ENCODE measurements at regions not wholly inside any gene's neighbourhood (a gene's known extent, or its start where the extent isn't known, plus 50 kb on each side); places are given as distances from the start of the nearest gene placed in this dataset.

DNA sequence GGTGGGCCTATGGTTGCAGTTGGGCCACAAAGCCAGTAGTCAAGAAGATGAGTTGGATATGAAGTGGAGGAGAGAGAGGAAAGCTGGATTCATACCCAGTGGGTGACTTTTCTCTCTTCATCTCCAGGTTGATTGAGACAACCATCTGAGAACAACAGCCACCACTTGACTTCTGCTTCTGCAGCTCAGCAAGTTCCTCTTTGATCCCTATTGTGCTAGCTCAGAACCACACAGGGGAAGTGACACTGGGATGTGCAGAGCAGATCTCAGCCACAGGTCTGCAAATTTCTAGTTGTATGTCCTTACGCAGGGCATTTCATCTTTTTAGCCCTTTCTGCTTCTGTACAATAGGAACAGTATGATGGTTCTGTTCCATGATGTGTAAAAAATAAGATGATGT is 459.2 kb upstream of the ARRDC4 start:
- H3K27ac Mint-ChIP-seq (ENCODE audit: unreplicated experiment): no peak overlapping the region
- BruUV-seq (replicated peaks): no TSS peak
- peaks cover 12% of the 10 kb centered on the region for H3K36me3 Mint-ChIP-seq (ENCODE audit: insufficient read depth, unreplicated experiment)
- TF ChIP-seq, protein P1, sequence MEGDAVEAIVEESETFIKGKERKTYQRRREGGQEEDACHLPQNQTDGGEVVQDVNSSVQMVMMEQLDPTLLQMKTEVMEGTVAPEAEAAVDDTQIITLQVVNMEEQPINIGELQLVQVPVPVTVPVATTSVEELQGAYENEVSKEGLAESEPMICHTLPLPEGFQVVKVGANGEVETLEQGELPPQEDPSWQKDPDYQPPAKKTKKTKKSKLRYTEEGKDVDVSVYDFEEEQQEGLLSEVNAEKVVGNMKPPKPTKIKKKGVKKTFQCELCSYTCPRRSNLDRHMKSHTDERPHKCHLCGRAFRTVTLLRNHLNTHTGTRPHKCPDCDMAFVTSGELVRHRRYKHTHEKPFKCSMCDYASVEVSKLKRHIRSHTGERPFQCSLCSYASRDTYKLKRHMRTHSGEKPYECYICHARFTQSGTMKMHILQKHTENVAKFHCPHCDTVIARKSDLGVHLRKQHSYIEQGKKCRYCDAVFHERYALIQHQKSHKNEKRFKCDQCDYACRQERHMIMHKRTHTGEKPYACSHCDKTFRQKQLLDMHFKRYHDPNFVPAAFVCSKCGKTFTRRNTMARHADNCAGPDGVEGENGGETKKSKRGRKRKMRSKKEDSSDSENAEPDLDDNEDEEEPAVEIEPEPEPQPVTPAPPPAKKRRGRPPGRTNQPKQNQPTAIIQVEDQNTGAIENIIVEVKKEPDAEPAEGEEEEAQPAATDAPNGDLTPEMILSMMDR (IDR thresholded peaks at IDR 0.05; ENCODE audit: unreplicated experiment): no peak
- no peak overlapping the region for H3K4me3 Mint-ChIP-seq (ENCODE audit: low read depth, unreplicated experiment)
- H3K4me1 Mint-ChIP-seq (ENCODE audit: low read depth, unreplicated experiment): peaks cover 45% of the 10 kb centered on the region
- CTCF ChIA-PET: no interaction called here
- H3K27me3 Mint-ChIP-seq (ENCODE audit: unreplicated experiment): no peaks in the 10 kb centered on the region
- DNase-seq: no peak
- peaks cover 9% of the 10 kb centered on the region for H3K9me3 Mint-ChIP-seq (ENCODE audit: low read depth, unreplicated experiment)
- intact Hi-C loops (cut with micrococcal nuclease; ENCODE audit: unreplicated experiment): no loop called here

DNA sequence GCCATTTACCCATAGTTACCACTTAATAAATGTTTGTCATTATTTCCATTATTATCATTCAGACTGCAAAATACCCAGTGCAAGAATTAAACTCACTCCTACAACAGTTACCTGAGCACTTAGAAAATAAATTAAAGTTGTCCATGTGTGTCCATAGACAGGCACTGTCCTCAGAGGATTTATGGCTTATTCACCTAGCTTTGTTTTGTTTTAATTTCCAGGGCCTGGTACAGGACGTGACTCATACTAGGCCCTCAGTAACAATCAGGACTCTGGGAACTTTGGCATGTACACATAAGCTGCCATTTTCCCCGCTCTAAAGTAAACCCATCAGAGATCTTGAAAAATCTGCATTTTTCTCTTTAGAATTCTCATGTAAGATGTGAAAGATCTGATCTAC is 458.5 kb upstream of the ARRDC4 start:
- Mint-ChIP-seq H3K4me3 (ENCODE audit: low read depth, unreplicated experiment) (no peak overlapping the region), H3K27me3 (ENCODE audit: unreplicated experiment) (no peaks in the 10 kb centered on the region), H3K9me3 (ENCODE audit: low read depth, unreplicated experiment) (peaks cover 9% of the 10 kb centered on the region), H3K27ac (ENCODE audit: unreplicated experiment) (no peak overlapping the region), H3K4me1 (ENCODE audit: low read depth, unreplicated experiment) (peaks cover 39% of the 10 kb centered on the region), H3K36me3 (ENCODE audit: insufficient read depth, unreplicated experiment) (peaks cover 12% of the 10 kb centered on the region)
- CTCF ChIA-PET: no interaction called here
- BruUV-seq (replicated peaks): no TSS peak
- DNase-seq: no peak
- intact Hi-C loops (cut with micrococcal nuclease; ENCODE audit: unreplicated experiment): no loop called here
- TF ChIP-seq, protein P1 (IDR thresholded peaks at IDR 0.05; ENCODE audit: unreplicated experiment): no peak

DNA sequence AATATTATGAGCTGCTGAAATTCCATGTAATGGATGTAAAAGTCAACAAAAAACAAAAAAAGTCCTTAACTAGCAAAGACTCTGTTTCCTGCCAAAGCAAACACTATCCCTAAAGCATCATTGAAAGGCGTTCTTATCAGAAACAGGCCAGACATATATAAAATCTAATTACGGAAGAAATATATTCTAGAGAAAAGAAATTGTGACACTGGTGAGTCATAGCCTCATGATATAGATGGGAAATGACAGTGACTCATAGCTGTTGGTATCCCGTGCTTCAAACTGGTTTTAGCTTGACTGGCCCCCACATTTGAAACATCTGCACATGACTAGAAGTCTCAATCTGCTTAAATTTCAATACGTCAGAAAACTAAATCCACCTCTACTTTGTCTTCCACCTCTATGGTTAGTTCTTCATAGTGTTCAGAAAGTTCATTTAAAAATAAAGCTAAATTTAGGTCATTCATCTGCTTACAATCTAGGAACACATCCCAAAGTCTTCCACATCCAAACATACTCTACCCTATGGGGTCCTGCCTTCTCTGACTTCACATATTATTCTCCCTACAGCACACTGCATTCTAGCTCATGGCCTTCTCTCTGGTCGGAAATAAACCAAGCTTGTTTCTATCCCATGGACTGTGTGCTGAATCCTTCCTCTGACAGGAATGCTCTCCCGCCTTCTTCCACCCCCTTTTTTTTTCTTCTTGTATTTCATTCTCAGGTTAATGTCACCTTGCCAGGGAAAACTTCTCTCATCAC is 456.3 kb upstream of the ARRDC4 start:
- H3K27ac Mint-ChIP-seq (ENCODE audit: unreplicated experiment): peak overlapping the region; percentile 81
- H3K27me3 Mint-ChIP-seq (ENCODE audit: unreplicated experiment): no peaks in the 10 kb centered on the region
- CTCF ChIA-PET: no interaction called here
- H3K36me3 Mint-ChIP-seq (ENCODE audit: insufficient read depth, unreplicated experiment): peaks cover 12% of the 10 kb centered on the region
- peaks cover 9% of the 10 kb centered on the region for H3K9me3 Mint-ChIP-seq (ENCODE audit: low read depth, unreplicated experiment)
- intact Hi-C loops (cut with micrococcal nuclease; ENCODE audit: unreplicated experiment): loop anchor here (1.0 kb wide), 1 partner anchor 185 kb away; no protein-coding TSS in a partner anchor
- no TSS peak for BruUV-seq (replicated peaks)
- H3K4me1 Mint-ChIP-seq (ENCODE audit: low read depth, unreplicated experiment): peaks cover 38% of the 10 kb centered on the region
- H3K4me3 Mint-ChIP-seq (ENCODE audit: low read depth, unreplicated experiment): no peak overlapping the region
- DNase-seq: peak; percentile 36
- TF ChIP-seq, protein P1 (IDR thresholded peaks at IDR 0.05; ENCODE audit: unreplicated experiment): no peak

DNA sequence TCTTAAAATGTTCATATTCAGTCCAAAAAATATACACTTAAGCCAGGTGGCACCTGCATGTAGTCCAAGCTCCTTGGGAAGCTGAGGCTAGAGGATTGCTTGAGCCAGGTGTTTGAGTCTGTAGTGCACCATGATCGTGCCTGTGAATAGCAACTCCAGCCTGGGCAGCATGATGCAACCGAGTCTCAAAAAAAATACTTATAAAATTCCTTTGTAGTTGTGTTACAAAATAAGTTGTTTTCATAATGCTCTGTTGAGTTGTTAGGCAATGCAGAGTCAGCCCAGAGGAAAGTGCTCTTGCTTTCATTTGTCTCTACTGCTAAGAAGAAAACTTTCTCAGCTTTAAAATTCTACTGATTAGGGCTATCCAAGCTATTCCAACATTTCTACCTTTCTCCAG is 442.8 kb upstream of the ARRDC4 start:
- Mint-ChIP-seq H3K9me3 (ENCODE audit: low read depth, unreplicated experiment) (peaks cover 2% of the 10 kb centered on the region), H3K4me3 (ENCODE audit: low read depth, unreplicated experiment) (no peak overlapping the region), H3K36me3 (ENCODE audit: insufficient read depth, unreplicated experiment) (no peaks in the 10 kb centered on the region), H3K27ac (ENCODE audit: unreplicated experiment) (no peak overlapping the region), H3K4me1 (ENCODE audit: low read depth, unreplicated experiment) (no peaks in the 10 kb centered on the region), H3K27me3 (ENCODE audit: unreplicated experiment) (no peaks in the 10 kb centered on the region)
- DNase-seq: no peak
- CTCF ChIA-PET: no interaction called here
- intact Hi-C loops (cut with micrococcal nuclease; ENCODE audit: unreplicated experiment): no loop called here
- TF ChIP-seq, protein P1 (IDR thresholded peaks at IDR 0.05; ENCODE audit: unreplicated experiment): no peak
- no TSS peak for BruUV-seq (replicated peaks)

Data from Calu3 (cell line).